ENCODE measurements at regions not wholly inside any gene's neighbourhood (a gene's known extent, or its start where the extent isn't known, plus 50 kb on each side); places are given as distances from the start of the nearest gene placed in this dataset.

DNA sequence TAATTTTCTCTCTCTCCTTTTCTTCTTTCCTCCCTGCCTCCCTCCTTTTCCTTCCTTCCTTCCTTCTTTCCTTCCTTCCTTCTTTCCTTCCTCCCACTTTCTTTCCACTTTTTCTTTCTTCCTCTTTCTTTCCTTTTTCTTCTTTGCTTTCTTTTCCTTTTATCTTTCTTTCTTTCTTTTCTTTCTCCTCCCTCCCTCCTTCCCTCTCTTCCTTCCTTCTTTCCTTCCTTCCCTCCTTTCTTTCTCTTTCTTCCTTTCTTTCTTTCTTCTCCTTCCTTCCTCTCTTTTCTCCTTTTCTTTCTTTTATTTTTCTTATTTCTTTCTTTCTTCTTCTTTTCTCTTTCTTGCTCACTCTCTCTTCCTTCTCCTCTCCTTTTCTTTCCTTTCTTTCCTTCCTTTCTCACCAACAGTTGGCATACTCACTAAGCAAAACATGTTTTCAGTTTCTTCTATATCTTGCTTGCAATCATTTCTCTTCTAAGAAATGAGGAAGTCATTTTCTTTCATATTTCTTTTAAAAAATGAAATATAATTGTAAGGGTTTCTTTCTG, 97.1 kb upstream of the MAF start:
- H3K27ac ChIP-seq (ENCODE audit: low read depth, low read length): no peak overlapping the region
- DNase-seq (ENCODE audit: low read depth, low spot score): no peak
- TF ChIP-seq, protein P1, sequence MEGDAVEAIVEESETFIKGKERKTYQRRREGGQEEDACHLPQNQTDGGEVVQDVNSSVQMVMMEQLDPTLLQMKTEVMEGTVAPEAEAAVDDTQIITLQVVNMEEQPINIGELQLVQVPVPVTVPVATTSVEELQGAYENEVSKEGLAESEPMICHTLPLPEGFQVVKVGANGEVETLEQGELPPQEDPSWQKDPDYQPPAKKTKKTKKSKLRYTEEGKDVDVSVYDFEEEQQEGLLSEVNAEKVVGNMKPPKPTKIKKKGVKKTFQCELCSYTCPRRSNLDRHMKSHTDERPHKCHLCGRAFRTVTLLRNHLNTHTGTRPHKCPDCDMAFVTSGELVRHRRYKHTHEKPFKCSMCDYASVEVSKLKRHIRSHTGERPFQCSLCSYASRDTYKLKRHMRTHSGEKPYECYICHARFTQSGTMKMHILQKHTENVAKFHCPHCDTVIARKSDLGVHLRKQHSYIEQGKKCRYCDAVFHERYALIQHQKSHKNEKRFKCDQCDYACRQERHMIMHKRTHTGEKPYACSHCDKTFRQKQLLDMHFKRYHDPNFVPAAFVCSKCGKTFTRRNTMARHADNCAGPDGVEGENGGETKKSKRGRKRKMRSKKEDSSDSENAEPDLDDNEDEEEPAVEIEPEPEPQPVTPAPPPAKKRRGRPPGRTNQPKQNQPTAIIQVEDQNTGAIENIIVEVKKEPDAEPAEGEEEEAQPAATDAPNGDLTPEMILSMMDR (IDR thresholded peaks at IDR 0.05; ENCODE audit: low read depth, low read length): no peak
- no peaks in the 10 kb centered on the region for H3K27me3 ChIP-seq (ENCODE audit: control insufficient read depth, insufficient read depth, low read length)
- ChIA-PET POLR2A (no interaction called here), CTCF (no interaction called here)
- peaks cover 5% of the 10 kb centered on the region; the same call in 1 of the 2 replicates for H3K9me3 ChIP-seq (ENCODE audit: control insufficient read depth, insufficient read depth, low read length)
- no peak overlapping the region for H3K4me3 ChIP-seq (ENCODE audit: low read depth, low read length)

DNA sequence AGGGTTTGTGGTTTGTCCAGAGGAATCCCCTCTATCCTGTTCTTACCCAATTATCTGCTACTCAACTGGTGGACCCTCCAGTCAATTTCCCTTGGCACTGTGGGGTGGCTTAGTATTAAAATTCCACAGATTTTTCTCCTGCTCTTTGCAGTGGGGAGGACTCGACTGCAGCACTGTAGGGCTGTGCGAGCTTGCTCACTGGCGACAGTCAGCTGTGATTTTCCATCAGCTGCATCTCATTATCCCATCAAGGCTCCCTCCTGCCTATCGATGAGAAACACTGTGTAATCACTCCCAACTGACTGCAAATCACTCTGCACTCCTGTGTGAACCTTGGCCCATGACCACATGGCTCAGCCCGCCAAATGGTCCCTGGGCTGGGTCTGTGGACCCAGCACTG, 90.5 kb upstream of the MAF start:
- TF ChIP-seq, protein P1 (IDR thresholded peaks at IDR 0.05; ENCODE audit: low read depth, low read length): no peak
- Histone ChIP-seq H3K9me3 (ENCODE audit: control insufficient read depth, insufficient read depth, low read length) (peaks cover 5% of the 10 kb centered on the region; the same call in 1 of the 2 replicates), H3K27me3 (ENCODE audit: control insufficient read depth, insufficient read depth, low read length) (no peaks in the 10 kb centered on the region), H3K4me3 (ENCODE audit: low read depth, low read length) (no peak overlapping the region), H3K27ac (ENCODE audit: low read depth, low read length) (no peak overlapping the region)
- no peak for DNase-seq (ENCODE audit: low read depth, low spot score)
- ChIA-PET CTCF (no interaction called here), POLR2A (no interaction called here)

DNA sequence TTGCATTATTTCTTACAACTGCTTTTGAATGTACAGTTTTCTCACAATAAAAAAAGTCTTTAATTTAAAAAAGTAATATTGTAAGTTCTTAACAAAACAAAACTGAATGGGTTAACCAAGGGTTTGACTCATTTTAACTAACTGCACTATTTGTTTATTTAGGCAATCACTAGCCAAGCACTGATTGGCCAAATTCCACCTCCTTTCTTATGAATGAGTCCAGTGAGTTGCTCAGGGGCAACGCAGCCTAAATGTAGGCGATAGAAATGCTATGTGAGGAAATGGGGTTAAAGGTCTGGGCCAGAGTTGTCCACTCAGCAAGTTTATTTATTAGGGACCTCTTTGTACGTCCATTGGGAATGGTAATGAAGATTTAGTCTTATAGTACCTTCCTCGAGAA, 89.6 kb upstream of the MAF start:
- TF ChIP-seq, protein P1 (IDR thresholded peaks at IDR 0.05; ENCODE audit: low read depth, low read length): no peak
- no peaks in the 10 kb centered on the region for H3K27me3 ChIP-seq (ENCODE audit: control insufficient read depth, insufficient read depth, low read length)
- peaks cover 6% of the 10 kb centered on the region; the same call in 1 of the 2 replicates for H3K9me3 ChIP-seq (ENCODE audit: control insufficient read depth, insufficient read depth, low read length)
- no peak overlapping the region for H3K27ac ChIP-seq (ENCODE audit: low read depth, low read length)
- ChIA-PET POLR2A (no interaction called here), CTCF (no interaction called here)
- DNase-seq (ENCODE audit: low read depth, low spot score): no peak
- H3K4me3 ChIP-seq (ENCODE audit: low read depth, low read length): no peak overlapping the region

DNA sequence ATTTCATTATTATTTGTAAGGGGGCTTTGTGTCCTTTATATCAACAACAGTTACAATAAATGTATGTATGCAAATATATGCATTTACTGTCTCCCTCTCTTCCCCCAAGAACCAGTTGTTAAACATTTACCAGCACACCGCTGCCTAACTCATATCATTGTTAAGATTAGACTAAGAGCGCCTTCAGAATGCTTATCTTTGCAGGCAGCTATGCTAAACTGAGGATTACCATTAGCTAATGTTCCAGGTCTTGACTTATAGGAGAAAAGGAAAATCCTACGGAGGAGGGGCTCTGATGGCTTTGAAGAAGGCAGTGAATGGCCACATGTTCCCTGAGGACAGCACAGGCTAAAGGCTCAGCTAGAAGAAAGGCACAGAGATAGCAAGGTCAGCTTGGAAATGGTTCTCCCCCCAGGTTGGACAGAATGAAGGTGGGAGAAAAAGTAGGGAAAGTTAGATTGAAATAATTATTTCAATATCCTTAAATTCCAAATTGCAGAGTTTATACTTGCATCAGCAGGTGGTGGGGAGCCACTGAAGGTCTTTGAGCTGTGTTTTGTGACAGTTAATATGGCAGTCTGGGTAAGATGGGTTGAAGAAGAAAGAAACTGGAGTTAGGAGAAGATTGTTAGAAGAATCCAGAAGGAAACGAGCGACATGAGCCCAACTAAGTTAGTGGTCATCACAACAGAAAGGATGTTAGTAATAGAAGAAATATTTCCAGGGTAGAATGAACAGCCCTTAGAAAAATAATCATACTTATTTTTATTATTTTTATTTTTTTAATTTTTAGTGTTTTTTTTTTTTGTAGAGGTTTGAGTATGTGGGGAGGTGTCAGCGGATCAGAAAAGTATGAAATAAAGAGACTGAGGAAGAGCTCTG, 87.0 kb upstream of the MAF start:
- Histone ChIP-seq H3K9me3 (ENCODE audit: control insufficient read depth, insufficient read depth, low read length) (peaks cover 6% of the 10 kb centered on the region; the same call in 1 of the 2 replicates), H3K27ac (ENCODE audit: low read depth, low read length) (no peak overlapping the region), H3K4me3 (ENCODE audit: low read depth, low read length) (no peak overlapping the region), H3K27me3 (ENCODE audit: control insufficient read depth, insufficient read depth, low read length) (no peaks in the 10 kb centered on the region)
- ChIA-PET POLR2A (no interaction called here), CTCF (no interaction called here)
- no peak for DNase-seq (ENCODE audit: low read depth, low spot score)
- TF ChIP-seq, protein P1 (IDR thresholded peaks at IDR 0.05; ENCODE audit: low read depth, low read length): no peak

DNA sequence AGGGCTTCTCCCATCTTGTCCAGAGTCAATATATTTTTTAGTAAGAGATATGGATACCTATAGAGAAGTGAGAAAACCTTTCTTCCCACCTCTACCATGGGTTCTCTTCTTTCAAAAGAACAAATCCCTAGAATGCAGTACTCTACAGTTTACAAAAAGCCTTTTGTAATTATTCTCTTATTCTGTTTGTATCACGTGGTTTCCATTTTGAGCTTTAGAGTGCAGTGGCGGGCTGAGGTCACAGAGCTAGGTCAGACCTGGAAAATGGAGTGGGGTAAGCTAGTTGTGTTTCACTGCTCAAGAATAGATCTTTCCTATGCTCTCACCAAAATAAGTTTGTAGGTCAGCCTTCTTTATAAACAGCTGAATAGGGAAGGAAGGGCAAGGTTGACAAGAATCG, 85.3 kb upstream of the MAF start:
- POLR2A ChIA-PET: no interaction called here
- Histone ChIP-seq H3K4me3 (ENCODE audit: low read depth, low read length) (no peak overlapping the region), H3K9me3 (ENCODE audit: control insufficient read depth, insufficient read depth, low read length) (0 out of 2 replicates have a peak, but pooled peaks cover 3% of the 10 kb centered on the region), H3K27me3 (ENCODE audit: control insufficient read depth, insufficient read depth, low read length) (no peaks in the 10 kb centered on the region), H3K27ac (ENCODE audit: low read depth, low read length) (no peak overlapping the region)
- no peak for DNase-seq (ENCODE audit: low read depth, low spot score)
- CTCF ChIA-PET: no interaction called here
- TF ChIP-seq, protein P1 (IDR thresholded peaks at IDR 0.05; ENCODE audit: low read depth, low read length): no peak
